GM12878 (cell line): ENCODE measurements at regions not wholly inside any gene's neighbourhood (a gene's known extent, or its start where the extent isn't known, plus 50 kb on each side); places are given as distances from the start of the nearest gene placed in this dataset.
A peak's percentile ranks its signal among the peaks of the same experiment; 100 is the strongest.

ENCODE experiments used
- BMI1 ChIP-seq: fragments of 450-650 bp; IDR thresholded peaks from 2 replicates; pipeline ENCODE4 v1.6.1; 2016; ENCODE audit warnings: mild to moderate bottlenecking, moderate library complexity, borderline replicate concordance
- CBFB ChIP-seq: IDR thresholded peaks from 2 replicates; pipeline ENCODE4 v1.6.1; 2016; ENCODE audit warnings: antibody characterized with exemption, low read depth
- CHD4 ChIP-seq: fragments of 200-600 bp; sonication (generic); IDR thresholded peaks from 2 replicates; pipeline ENCODE4 v1.6.1; 2016; ENCODE audit warnings: mild to moderate bottlenecking
- E2F4 ChIP-seq: IDR thresholded peaks from 2 replicates; pipeline ENCODE4 v1.6.1; 2012; ENCODE audit warnings: low read depth, low read length, improper control_type of control experiment
- EP300 ChIP-seq, 2 experiments: fragments of 150-350 bp in 1 of 2; IDR thresholded peaks; 2 replicates each; pipeline ENCODE4 v1.6.1; 2011 to 2012; ENCODE audit warnings: low read depth in 2 of 2, low read length in 2 of 2, borderline replicate concordance in 1 of 2, improper control_type of control experiment in 1 of 2, inconsistent platforms in 1 of 2; ENCODE audit not compliant: control insufficient read depth in 1 of 2
- FOXK2 ChIP-seq: fragments of 450-650 bp; IDR thresholded peaks from 2 replicates; pipeline ENCODE4 v1.6.1; 2017; ENCODE audit warnings: mild to moderate bottlenecking, moderate library complexity
- JUNB ChIP-seq: IDR thresholded peaks from 2 replicates; pipeline ENCODE4 v1.6.1; 2016; ENCODE audit warnings: antibody characterized with exemption, mild to moderate bottlenecking
- LARP7 ChIP-seq: fragments of 450-650 bp; IDR thresholded peaks from 2 replicates; pipeline ENCODE4 v1.6.1; 2017; ENCODE audit warnings: mild to moderate bottlenecking
- NKRF ChIP-seq: fragments of 450-650 bp; conservative IDR thresholded peaks from 2 replicates; pipeline ENCODE4 v1.6.1; 2017; ENCODE audit warnings: mild to moderate bottlenecking, moderate library complexity
- POLR2AphosphoS2 ChIP-seq: IDR thresholded peaks from 2 replicates; pipeline ENCODE4 v1.6.1; 2011; ENCODE audit warnings: low read depth, mild to moderate bottlenecking, low read length, improper control_type of control experiment, moderate library complexity
- RB1 ChIP-seq: fragments of 450-650 bp; formaldehyde crosslinking; IDR thresholded peaks from 2 replicates; pipeline ENCODE4 v1.6.1; 2017; ENCODE audit warnings: mild to moderate bottlenecking, borderline replicate concordance
- RBBP5 ChIP-seq: fragments of 200-600 bp; sonication (generic); conservative IDR thresholded peaks from 2 replicates; pipeline ENCODE4 v1.6.1; 2016
- RCOR1 ChIP-seq: conservative IDR thresholded peaks from 2 replicates; pipeline ENCODE4 v1.6.1; 2012; ENCODE audit warnings: low read depth, low read length, improper control_type of control experiment
- RELB ChIP-seq: fragments of 450-650 bp; IDR thresholded peaks from 2 replicates; pipeline ENCODE4 v1.6.1; 2017; ENCODE audit warnings: low read depth, mild to moderate bottlenecking, moderate library complexity
- SP1 ChIP-seq: IDR thresholded peaks from one replicate; pipeline ENCODE4 v1.6.1; 2011; ENCODE audit warnings: low read depth, low read length
- SREBF2 ChIP-seq: IDR thresholded peaks from 2 replicates; pipeline ENCODE4 v1.6.1; 2012; ENCODE audit warnings: mild to moderate bottlenecking, low read length
- STAT3 ChIP-seq: IDR thresholded peaks from 2 replicates; pipeline ENCODE4 v1.6.1; 2011; ENCODE audit warnings: low read depth, low read length, improper control_type of control experiment
- SUPT20H ChIP-seq: IDR thresholded peaks from 2 replicates; pipeline ENCODE4 v1.6.1; 2011; ENCODE audit warnings: low read depth, mild to moderate bottlenecking, low read length, moderate library complexity, borderline replicate concordance; ENCODE audit not compliant: control insufficient read depth
- TAF1 ChIP-seq: IDR thresholded peaks from 2 replicates; pipeline ENCODE4 v1.6.1; 2011; ENCODE audit warnings: mild to moderate bottlenecking, low read depth, low read length, borderline replicate concordance
- TARDBP ChIP-seq: IDR thresholded peaks from 2 replicates; pipeline ENCODE4 v1.6.1; 2016; ENCODE audit warnings: borderline replicate concordance
- WRNIP1 ChIP-seq: IDR thresholded peaks from 2 replicates; pipeline ENCODE4 v1.6.1; 2011; ENCODE audit warnings: low read depth, low read length, improper control_type of control experiment, borderline replicate concordance
- ZBED1 ChIP-seq: IDR thresholded peaks from 2 replicates; pipeline ENCODE4 v1.6.1; 2016; ENCODE audit warnings: borderline replicate concordance
- ZBTB4 ChIP-seq: fragments of 450-650 bp; formaldehyde crosslinking; IDR thresholded peaks from 2 replicates; pipeline ENCODE4 v1.4.0; 2022; ENCODE audit warnings: mild to moderate bottlenecking, moderate library complexity
- ZNF622 ChIP-seq: fragments of 450-650 bp; IDR thresholded peaks from 2 replicates; pipeline ENCODE4 v1.6.1; 2017; ENCODE audit warnings: mild to moderate bottlenecking, inconsistent platforms
- ZSCAN29 ChIP-seq: fragments of 450-650 bp; IDR thresholded peaks from 2 replicates; pipeline ENCODE4 v1.6.1; 2017; ENCODE audit warnings: mild to moderate bottlenecking, moderate library complexity

- TF ChIP-seq EP300 (IDR thresholded peaks at IDR 0.05; ENCODE audit: borderline replicate concordance in 1 of 2, control insufficient read depth in 1 of 2, low read depth in 2 of 2, low read length in 2 of 2) (peak; percentile 42 to 65; a peak in 2 of 4 replicates), WRNIP1 (no peak), RBBP5 (no peak), RB1 (no peak), NKRF (no peak), TAF1 (no peak), CBFB (peak; percentile 79), ZSCAN29 (no peak), BMI1 (no peak), SREBF2 (no peak), POLR2AphosphoS2 (no peak), ZBTB4 (CRISPR knock-in tag) (no peak), JUNB (no peak), TARDBP (no peak), SP1 (no peak), ZNF622 (no peak), FOXK2 (no peak), E2F4 (no peak), STAT3 (no peak), CHD4 (no peak), RCOR1 (no peak), LARP7 (no peak), SUPT20H (no peak), RELB (no peak), ZBED1 (no peak)
Measured at GRCh38 chr22:48045369-48045768, 1282.9 kb downstream of the TBC1D22A start (continued).
